HUES6 (cell line): ENCODE measurements at regions not wholly inside any gene's neighbourhood (a gene's known extent, or its start where the extent isn't known, plus 50 kb on each side); places are given as distances from the start of the nearest gene placed in this dataset.

Source experiments
- H3K27ac ChIP-seq: 2 replicates; pipeline ENCODE4 v1.7.0; 2013; ENCODE audit warnings: low read depth, mild to moderate bottlenecking, low read length, inconsistent platforms
- H3K27me3 ChIP-seq: 2 replicates; pipeline ENCODE4 v1.6.1; 2013; ENCODE audit warnings: low read length; ENCODE audit not compliant: control insufficient read depth, insufficient read depth
- H3K36me3 ChIP-seq: 2 replicates; pipeline ENCODE4 v1.6.1; 2013; ENCODE audit warnings: low read length; ENCODE audit not compliant: control insufficient read depth, insufficient read depth
- H3K4me1 ChIP-seq: 2 replicates; pipeline ENCODE4 v1.6.1; 2013; ENCODE audit warnings: low read length; ENCODE audit not compliant: control insufficient read depth, insufficient read depth
- H3K4me3 ChIP-seq: 2 replicates; pipeline ENCODE4 v1.5.1; 2013; ENCODE audit warnings: low read depth, low read length
- H3K9ac ChIP-seq: one replicate; pipeline ENCODE4 v1.6.1; 2013; ENCODE audit warnings: mild to moderate bottlenecking, low read length
- H3K9me3 ChIP-seq: 2 replicates; pipeline ENCODE4 v1.6.1; 2013; ENCODE audit warnings: low read depth, low read length; ENCODE audit not compliant: control insufficient read depth, insufficient read depth

GRCh38 chr7:85456254-85456653 is 269.4 kb upstream of the SEMA3D start:
- no peaks in the 10 kb centered on the region for H3K36me3 ChIP-seq
- no peaks in the 10 kb centered on the region for H3K9me3 ChIP-seq
- H3K4me1 ChIP-seq: no peaks in the 10 kb centered on the region
- no peak overlapping the region for H3K4me3 ChIP-seq
- H3K27me3 ChIP-seq: no peaks in the 10 kb centered on the region
- no peak overlapping the region for H3K9ac ChIP-seq
- H3K27ac ChIP-seq: no peak overlapping the region

DNA sequence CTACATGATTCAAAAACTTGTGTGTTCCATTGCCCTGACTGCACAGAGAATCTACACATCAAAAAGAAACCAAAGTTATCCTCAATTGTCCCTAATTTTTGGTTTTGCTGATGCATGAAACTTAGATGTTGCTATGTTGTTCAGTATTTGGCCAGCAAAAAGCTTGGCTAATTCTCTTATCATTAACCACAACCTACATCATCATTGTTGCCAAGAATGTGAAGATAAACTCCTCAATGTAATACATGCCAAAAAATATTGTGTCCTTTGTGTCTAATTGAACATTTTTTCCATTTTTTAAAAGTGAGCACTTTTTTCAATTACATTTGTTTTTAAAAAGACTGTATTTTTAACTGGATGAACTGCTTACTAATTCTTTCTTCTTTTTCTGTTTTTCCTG is 268.0 kb upstream of the SEMA3D start:
- Histone ChIP-seq H3K4me1 (no peaks in the 10 kb centered on the region), H3K27ac (no peak overlapping the region), H3K4me3 (no peak overlapping the region), H3K9ac (no peak overlapping the region), H3K27me3 (no peaks in the 10 kb centered on the region), H3K9me3 (no peaks in the 10 kb centered on the region), H3K36me3 (no peaks in the 10 kb centered on the region)

DNA sequence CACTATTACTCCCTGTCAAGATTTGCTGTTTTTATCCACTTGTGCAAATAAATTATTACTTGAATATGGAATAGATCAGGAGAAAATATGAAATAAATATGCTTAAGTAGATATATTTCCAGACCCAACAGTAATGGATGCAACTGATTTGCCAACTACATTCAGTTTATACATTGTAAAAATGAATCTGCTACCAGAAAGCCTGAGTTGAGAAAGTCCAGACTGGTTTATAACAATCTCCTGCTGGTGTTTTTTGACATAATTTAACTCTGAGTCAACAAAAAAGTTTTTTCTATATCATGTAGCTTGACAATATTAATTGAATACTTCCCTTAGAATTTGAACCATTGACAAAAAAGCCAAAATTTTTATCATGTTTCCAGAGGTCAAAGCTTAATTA is 265.8 kb upstream of the SEMA3D start:
- no peak overlapping the region for H3K27ac ChIP-seq
- H3K4me1 ChIP-seq: no peaks in the 10 kb centered on the region
- H3K4me3 ChIP-seq: no peak overlapping the region
- H3K36me3 ChIP-seq: no peaks in the 10 kb centered on the region
- no peak overlapping the region for H3K9ac ChIP-seq
- no peaks in the 10 kb centered on the region for H3K27me3 ChIP-seq
- no peaks in the 10 kb centered on the region for H3K9me3 ChIP-seq

GRCh38 chr7:85449478-85449877 is 262.6 kb upstream of the SEMA3D start:
- Histone ChIP-seq H3K27me3 (no peaks in the 10 kb centered on the region), H3K4me3 (no peak overlapping the region), H3K36me3 (no peaks in the 10 kb centered on the region), H3K4me1 (no peaks in the 10 kb centered on the region), H3K9me3 (no peaks in the 10 kb centered on the region), H3K9ac (no peak overlapping the region), H3K27ac (no peak overlapping the region)

DNA sequence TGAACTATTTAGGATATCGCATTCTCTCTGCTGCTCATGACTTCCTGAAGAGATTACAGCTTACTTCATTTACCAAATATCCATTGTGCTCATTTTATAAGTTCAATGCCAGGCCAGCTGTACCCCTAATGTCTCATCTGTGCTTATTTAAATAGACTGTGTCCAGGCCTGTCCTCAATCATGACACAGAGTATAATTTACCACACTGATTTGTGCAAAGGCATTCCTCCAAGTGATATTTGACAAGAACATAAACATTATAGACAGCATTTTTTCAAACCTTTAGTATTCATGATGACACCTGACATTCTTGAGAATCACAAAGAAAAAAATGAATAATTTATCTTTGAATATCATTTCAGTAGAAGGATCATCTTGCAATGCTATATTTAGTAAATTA is 260.1 kb upstream of the SEMA3D start:
- Histone ChIP-seq H3K4me3 (no peak overlapping the region), H3K27ac (no peak overlapping the region), H3K9ac (no peak overlapping the region), H3K36me3 (no peaks in the 10 kb centered on the region), H3K9me3 (no peaks in the 10 kb centered on the region), H3K27me3 (no peaks in the 10 kb centered on the region), H3K4me1 (no peaks in the 10 kb centered on the region)

DNA sequence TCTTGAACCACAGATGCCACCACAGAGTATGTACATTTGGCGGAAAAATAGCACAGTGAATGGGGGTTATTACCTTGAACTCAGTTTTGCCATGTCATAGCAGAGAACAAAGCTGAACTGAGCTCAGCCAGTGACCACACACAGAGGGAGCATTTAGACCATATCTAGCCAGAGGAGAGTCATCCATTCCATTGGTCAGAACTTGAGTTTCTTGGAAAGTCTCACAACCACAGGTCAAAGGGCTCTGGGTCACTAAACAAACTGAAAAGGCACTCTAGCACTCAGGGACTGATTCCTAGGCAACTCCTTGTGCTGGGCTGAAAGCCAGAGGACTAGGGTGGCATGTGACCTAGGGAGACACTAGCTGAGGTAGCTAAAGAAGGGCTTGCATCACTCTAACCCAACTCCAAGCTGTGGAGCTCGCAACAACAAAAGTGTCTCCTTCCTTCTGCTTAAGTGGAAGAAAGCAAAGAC is 239.7 kb upstream of the SEMA3D start:
- Histone ChIP-seq H3K4me3 (no peak overlapping the region), H3K27me3 (no peaks in the 10 kb centered on the region), H3K9me3 (no peaks in the 10 kb centered on the region)

DNA sequence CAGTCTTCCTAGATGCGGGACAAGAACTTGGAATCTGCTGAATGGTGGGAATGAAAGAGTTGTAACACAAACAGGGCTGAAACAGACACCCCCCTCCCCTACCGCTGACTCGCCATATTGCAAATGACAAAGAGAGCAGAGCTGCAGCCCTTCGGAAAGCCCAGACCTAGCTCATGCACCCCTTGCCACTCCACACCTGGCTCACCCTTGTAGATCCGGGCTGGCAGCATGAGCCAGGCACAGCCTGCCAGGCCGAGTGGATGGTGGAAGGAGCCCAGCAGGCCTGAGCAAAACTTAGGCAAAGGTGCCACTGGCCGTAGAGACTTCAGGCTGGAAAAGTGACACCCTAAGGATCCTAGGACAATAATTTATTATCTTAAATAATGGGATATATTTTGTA is 237.4 kb upstream of the SEMA3D start:
- Histone ChIP-seq H3K36me3 (no peaks in the 10 kb centered on the region), H3K9me3 (no peaks in the 10 kb centered on the region), H3K27ac (no peak overlapping the region), H3K4me1 (no peaks in the 10 kb centered on the region), H3K27me3 (no peaks in the 10 kb centered on the region), H3K9ac (no peak overlapping the region), H3K4me3 (no peak overlapping the region)

More for the DNA sequence above, 239.7 kb upstream of the SEMA3D start:
- no peak overlapping the region for H3K27ac ChIP-seq
- H3K4me1 ChIP-seq: no peaks in the 10 kb centered on the region
- no peaks in the 10 kb centered on the region for H3K36me3 ChIP-seq
- H3K9ac ChIP-seq: no peak overlapping the region

DNA sequence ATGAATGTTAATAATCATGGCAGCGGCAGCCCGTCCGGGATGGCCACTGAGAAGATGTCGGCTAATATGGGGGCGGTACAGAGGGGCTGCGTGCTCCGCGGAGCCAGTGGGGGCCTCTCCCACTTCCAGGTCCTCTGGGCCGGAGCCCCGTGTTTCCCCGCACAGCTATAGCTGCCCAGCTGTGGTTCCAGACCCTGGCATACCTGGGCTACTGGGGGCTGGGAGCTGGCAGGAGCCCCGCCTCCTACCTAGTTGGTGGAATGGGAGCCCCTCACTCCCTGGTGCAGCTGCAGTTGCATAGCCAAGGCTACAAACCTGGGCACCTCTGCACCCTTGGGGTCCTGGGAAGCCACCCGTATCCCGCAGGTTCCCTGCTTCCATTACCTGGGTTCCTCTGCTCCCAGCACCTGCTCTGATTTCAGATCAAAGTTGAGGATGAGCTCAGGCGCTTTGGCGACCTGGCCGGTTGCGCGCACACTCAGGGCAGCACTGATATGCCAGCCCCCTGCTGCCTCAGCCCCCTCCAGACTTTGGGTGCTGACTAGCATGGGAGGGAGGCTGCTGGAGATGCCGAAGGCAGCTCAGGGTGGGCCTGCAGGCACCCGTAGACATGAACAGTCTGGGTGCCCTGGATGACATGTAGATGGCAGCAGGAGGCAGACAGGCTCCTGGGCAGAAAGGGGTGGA is 236.5 kb upstream of the SEMA3D start:
- no peaks in the 10 kb centered on the region for H3K27me3 ChIP-seq
- H3K9ac ChIP-seq: no peak overlapping the region
- no peaks in the 10 kb centered on the region for H3K4me1 ChIP-seq
- no peak overlapping the region for H3K27ac ChIP-seq
- H3K4me3 ChIP-seq: no peak overlapping the region
- no peaks in the 10 kb centered on the region for H3K36me3 ChIP-seq
- no peaks in the 10 kb centered on the region for H3K9me3 ChIP-seq

- Histone ChIP-seq H3K4me3 (no peak overlapping the region), H3K36me3 (no peaks in the 10 kb centered on the region), H3K9me3 (no peaks in the 10 kb centered on the region), H3K27me3 (no peaks in the 10 kb centered on the region), H3K27ac (no peak overlapping the region), H3K4me1 (no peaks in the 10 kb centered on the region), H3K9ac (no peak overlapping the region)
These were observed 228.9 kb upstream of the SEMA3D start for GRCh38 chr7:85415743-85416142.

DNA sequence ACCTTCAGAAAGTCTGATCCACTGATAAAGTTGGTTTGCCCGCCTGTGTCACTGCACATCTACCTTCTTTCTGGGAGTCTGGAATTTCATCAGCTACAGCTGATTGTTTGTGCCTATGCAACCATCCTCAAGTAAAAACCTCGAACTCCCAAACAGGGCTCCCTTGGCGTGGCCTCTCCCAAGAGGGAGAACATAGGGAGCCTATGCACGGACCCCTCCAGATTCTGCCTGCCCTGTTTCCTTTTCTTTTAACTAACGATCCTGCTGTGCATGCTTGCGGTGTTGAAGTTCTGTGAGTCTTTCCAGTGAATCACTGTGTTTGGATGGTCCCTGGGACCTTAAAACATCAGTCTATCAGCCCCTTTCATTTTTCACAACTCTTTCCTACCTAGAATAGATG is 226.9 kb upstream of the SEMA3D start:
- Histone ChIP-seq H3K36me3 (no peaks in the 10 kb centered on the region), H3K4me1 (no peaks in the 10 kb centered on the region), H3K9ac (no peak overlapping the region), H3K9me3 (no peaks in the 10 kb centered on the region), H3K4me3 (no peak overlapping the region), H3K27me3 (no peaks in the 10 kb centered on the region), H3K27ac (no peak overlapping the region)

DNA sequence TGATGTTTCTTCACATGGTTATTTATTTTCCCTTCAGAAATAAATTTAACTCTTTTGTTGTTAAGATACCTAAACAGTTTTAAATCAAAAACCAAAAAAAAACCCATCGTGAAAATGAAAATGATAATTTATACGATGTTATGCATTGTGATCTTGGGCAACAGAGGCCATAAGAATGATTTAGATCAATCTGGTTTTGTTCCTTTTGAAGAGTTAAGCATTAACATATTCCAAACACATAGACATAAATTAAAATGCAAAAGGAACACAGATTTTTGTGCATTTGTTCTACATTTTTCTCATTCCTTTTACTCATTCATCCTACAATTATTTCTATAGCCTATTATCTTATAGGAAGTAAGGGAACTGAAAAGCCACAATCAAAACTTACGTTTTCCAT is 226.1 kb upstream of the SEMA3D start:
- Histone ChIP-seq H3K36me3 (no peaks in the 10 kb centered on the region), H3K27ac (no peak overlapping the region), H3K4me1 (no peaks in the 10 kb centered on the region), H3K9ac (no peak overlapping the region), H3K27me3 (no peaks in the 10 kb centered on the region), H3K9me3 (no peaks in the 10 kb centered on the region), H3K4me3 (no peak overlapping the region)

- Histone ChIP-seq H3K4me1 (no peaks in the 10 kb centered on the region), H3K4me3 (no peak overlapping the region), H3K27me3 (no peaks in the 10 kb centered on the region), H3K9me3 (no peaks in the 10 kb centered on the region), H3K36me3 (no peaks in the 10 kb centered on the region), H3K27ac (no peak overlapping the region), H3K9ac (no peak overlapping the region)
These were observed 220.5 kb upstream of the SEMA3D start for GRCh38 chr7:85407391-85407790.
